BE2C (cell line): ENCODE measurements at regions not wholly inside any gene's neighbourhood (a gene's known extent, or its start where the extent isn't known, plus 50 kb on each side); places are given as distances from the start of the nearest gene placed in this dataset.

Source experiments
- DNase-seq: peaks from one replicate; pipeline ENCODE4 v3.0.0-alpha.2; 2020
- H3K27me3 ChIP-seq: fragments of 250-450 bp; sonication (Bioruptor Pico); 2 replicates; pipeline ENCODE4 v1.5.1; 2020; ENCODE audit warnings: mild to moderate bottlenecking
- H3K36me3 ChIP-seq: fragments of 250-450 bp; sonication (Bioruptor Pico); 2 replicates; pipeline ENCODE4 v1.5.1; 2020; ENCODE audit warnings: mild to moderate bottlenecking
- H3K4me1 ChIP-seq: fragments of 250-450 bp; sonication (Bioruptor Pico); 2 replicates; pipeline ENCODE4 v1.5.1; 2020
- H3K4me3 ChIP-seq: 2 replicates; pipeline ENCODE4 v1.5.1; 2011; ENCODE audit warnings: low read depth, low read length
- H3K9me3 ChIP-seq: fragments of 250-450 bp; sonication (Bioruptor Pico); 2 replicates; pipeline ENCODE4 v1.5.1; 2020
- CTCF ChIP-seq: IDR thresholded peaks from 2 replicates; pipeline ENCODE4 v1.5.1; 2012; ENCODE audit warnings: mild to moderate bottlenecking, low read depth, low read length

GRCh38 chr3:76699846-76700245 is 340.1 kb upstream of the ROBO2 start:
- Histone ChIP-seq H3K4me3 (no peak overlapping the region), H3K36me3 (no peaks in the 10 kb centered on the region), H3K27me3 (no peaks in the 10 kb centered on the region), H3K9me3 (no peaks in the 10 kb centered on the region), H3K4me1 (no peaks in the 10 kb centered on the region)
- TF ChIP-seq CTCF = no peak
- DNase-seq = no peak

- Histone ChIP-seq H3K4me3 (no peak overlapping the region), H3K27me3 (no peaks in the 10 kb centered on the region), H3K36me3 (no peaks in the 10 kb centered on the region), H3K4me1 (no peaks in the 10 kb centered on the region), H3K9me3 (no peaks in the 10 kb centered on the region)
- TF ChIP-seq CTCF = no peak
- DNase-seq = no peak
These were observed 339.6 kb upstream of the ROBO2 start for GRCh38 chr3:76700323-76700722.

GRCh38 chr3:76702676-76703075 is 337.2 kb upstream of the ROBO2 start:
- Histone ChIP-seq H3K4me3 (no peak overlapping the region), H3K9me3 (no peaks in the 10 kb centered on the region), H3K4me1 (no peaks in the 10 kb centered on the region), H3K27me3 (no peaks in the 10 kb centered on the region), H3K36me3 (no peaks in the 10 kb centered on the region)
- no peak for TF ChIP-seq CTCF
- DNase-seq = no peak

GRCh38 chr3:76715426-76715825 is 324.5 kb upstream of the ROBO2 start:
- DNase-seq = no peak
- H3K27me3 ChIP-seq = no peaks in the 10 kb centered on the region
- H3K36me3 ChIP-seq = no peaks in the 10 kb centered on the region
- H3K4me1 ChIP-seq = no peaks in the 10 kb centered on the region
- H3K4me3 ChIP-seq = no peak overlapping the region
- no peaks in the 10 kb centered on the region for H3K9me3 ChIP-seq
- TF ChIP-seq CTCF = no peak

GRCh38 chr3:76723366-76723765 is 316.5 kb upstream of the ROBO2 start:
- Histone ChIP-seq H3K4me1 (peaks cover 7% of the 10 kb centered on the region; the same call in 1 of the 2 replicates), H3K27me3 (no peaks in the 10 kb centered on the region), H3K36me3 (no peaks in the 10 kb centered on the region), H3K9me3 (no peaks in the 10 kb centered on the region), H3K4me3 (no peak overlapping the region)
- no peak for DNase-seq
- no peak for TF ChIP-seq CTCF

- Histone ChIP-seq H3K9me3 (no peaks in the 10 kb centered on the region), H3K36me3 (no peaks in the 10 kb centered on the region), H3K4me1 (peaks cover 7% of the 10 kb centered on the region; the same call in 1 of the 2 replicates), H3K27me3 (no peaks in the 10 kb centered on the region), H3K4me3 (no peak overlapping the region)
- DNase-seq = peak; percentile 18
- TF ChIP-seq CTCF = peak; percentile 65
These were observed 315.8 kb upstream of the ROBO2 start for GRCh38 chr3:76724075-76724474.
